ENCODE measurements at regions not wholly inside any gene's neighbourhood (a gene's known extent, or its start where the extent isn't known, plus 50 kb on each side); places are given as distances from the start of the nearest gene placed in this dataset.
"Not testable (repeated sequence)": the region's sequence is repeated elsewhere in the genome, so short reads cannot be mapped to it uniquely, and the experiment has no call there.

- DNase-seq, result peak in 1 of 2 experiments; percentile 57
Observed at GRCh38 chr13:78133511-78133910, 214.9 kb upstream of the EDNRB start.

GRCh38 chr13:78131811-78132210, 213.2 kb upstream of the EDNRB start:
- no peak for DNase-seq

- no peak for DNase-seq
Observed at GRCh38 chr13:78131346-78131745, 212.7 kb upstream of the EDNRB start.

DNA sequence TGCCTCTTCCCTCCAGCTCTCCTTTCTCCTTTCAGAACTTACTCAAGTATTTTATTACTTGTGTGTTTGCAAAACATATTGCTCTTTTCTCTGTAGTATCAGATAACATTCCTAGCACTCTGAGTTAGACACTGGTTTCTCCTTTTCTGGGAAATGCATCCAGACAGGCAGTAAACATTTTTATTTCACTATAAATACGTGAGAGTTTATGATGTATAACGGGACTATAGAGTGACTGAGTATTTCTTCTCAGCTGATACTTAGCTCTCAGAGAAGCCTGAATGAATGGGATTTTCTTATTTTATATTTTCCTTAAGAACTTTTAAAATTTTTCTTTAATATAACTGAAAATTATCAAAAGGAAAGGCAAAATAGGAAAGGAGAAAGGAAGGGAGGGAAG, 211.2 kb upstream of the EDNRB start:
- no peak for DNase-seq

DNA sequence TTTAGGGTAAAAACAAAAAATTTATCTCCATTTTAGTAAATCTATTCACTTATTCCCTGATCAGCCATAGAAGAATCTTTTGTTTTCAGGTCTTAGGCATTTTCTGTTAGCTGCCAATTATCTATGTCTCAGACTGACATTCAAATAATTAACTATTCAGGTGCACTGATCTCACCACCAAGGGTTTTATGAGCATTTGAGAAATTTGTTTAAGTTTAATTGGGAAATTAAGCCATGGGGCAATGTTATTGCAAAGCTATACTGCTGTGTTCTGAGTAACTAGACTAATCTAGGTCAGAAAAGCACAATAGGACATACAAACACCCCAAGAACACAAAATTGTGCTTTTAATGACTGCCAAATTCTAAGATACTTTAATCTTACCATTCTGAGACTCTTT, 210.7 kb upstream of the EDNRB start:
- DNase-seq, result no peak

DNA sequence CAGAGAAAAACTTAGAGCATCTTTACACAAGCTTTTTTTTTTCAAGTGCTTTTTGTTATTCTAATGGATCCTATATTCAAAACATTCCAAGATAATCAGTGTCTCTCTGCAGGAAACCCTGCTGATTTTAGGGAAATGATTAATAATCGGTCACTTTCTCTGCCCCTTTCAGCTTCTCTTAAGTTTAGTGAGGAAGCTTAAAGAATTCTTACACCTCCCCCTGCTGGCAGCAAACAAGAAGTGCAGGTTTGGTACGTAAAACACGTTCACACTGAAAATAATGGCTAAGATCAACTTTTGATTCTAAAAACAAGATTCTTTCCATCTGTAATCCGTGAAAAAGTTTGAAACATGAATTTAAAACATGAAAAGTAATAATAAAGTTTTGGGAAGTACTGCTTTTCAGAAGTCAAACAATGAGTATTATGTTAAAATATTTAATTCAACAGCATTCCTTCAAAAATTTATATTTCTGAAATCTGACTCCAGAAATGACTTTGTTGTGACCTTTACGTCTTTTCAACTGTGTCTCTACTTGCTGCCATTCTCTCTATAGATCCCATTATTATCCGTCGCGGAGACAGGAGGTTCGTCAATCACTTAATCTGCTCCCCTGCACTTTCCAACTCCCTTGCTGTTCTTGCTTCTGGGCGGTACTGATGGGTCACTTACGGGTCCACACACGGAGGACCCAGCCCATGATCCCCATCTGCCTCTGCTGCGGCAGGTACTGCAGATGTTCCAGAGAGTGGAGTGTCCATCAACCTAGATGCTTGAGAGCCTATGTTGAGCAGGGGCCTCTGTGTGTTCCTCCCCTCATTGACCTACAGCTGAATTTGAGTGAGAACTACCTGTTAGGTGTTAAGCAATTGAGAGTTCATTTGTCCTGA, 203.1 kb upstream of the EDNRB start:
- peak in 1 of 2 experiments; percentile 61 for DNase-seq

DNA sequence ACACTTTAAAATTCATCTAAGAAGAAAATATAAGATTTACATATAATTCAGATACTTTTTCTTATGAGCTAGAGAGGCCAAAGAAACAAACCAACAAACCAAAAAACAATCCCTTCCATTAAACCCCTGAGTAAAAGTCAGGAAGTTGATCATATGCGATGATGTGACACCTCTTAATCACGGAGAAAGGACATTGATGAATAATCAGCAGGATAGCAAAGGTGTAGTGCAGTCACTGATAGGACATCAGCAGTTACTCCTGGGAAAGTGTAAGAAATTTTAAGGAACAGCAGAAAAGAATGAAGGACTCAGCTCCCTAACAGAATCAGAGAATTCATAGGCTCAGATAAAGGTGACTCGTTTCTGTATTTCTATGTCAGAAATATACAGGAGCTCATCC, 202.4 kb upstream of the EDNRB start:
- no peak for DNase-seq

GRCh38 chr13:78120144-78120543, 201.5 kb upstream of the EDNRB start:
- DNase-seq, result not testable (repeated sequence)

- not testable (repeated sequence) for DNase-seq
Observed at GRCh38 chr13:78117070-78117469, 198.4 kb upstream of the EDNRB start.

GRCh38 chr13:78105656-78106055, 187.0 kb upstream of the EDNRB start:
- DNase-seq, result no peak

DNA sequence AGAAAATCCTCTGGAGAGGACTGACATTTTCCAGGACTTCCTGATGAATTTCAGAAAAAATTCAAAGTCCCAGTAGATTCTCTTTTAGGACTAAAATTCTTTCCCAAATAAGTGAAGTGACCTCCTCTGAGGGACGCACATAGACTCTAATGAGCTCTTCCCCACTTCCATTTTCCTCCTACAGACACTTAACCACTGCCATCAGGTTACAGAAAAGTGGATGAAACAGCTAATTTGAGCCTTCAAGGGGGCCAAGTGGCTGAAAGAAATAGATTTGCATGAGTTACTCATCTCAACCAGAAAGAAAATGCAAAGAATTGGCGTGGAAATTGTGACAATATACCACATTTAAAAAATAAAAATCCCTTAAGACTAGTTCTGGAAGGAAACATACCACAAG, 185.3 kb upstream of the EDNRB start:
- no peak for DNase-seq

DNA sequence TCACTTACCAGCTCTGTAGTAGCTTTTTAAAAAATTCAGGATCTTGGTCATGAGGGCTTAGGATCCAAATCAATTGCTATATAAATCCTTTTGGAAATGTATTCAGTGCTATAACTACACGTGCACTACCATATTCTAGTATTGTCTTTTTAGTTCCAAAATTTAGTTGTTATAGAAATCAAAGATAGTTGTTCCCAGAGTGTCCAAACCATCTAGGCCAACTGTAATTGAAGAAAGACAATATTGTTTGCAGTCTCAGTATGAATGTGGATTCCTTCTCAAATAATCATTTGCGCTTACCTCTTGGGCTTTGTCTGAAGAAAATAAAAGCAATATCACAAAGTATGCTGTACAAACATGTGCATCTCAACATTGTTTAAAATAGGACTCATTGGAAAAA, 184.1 kb upstream of the EDNRB start:
- no peak for DNase-seq

GRCh38 chr13:78102121-78102677, 183.6 kb upstream of the EDNRB start:
- DNase-seq, result no peak

DNA sequence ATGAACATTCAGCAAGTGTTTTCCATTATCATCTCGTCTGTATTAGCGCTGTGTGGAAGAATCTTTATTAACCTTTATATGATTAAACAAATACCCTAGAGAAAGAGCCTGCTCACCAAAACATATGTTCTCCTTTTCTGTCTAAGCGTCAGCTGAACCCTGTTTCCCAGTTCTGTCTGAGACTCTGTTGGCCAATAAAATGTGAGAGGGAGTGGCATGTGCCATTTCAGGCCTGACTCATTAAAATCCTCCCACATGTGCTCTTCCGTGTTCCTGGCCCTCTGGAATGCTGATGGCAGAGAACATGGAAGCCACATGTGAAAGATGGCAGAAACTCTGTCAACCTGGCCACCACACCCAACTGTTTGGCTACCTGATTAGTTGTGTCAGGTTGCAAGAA, 181.9 kb upstream of the EDNRB start:
- DNase-seq, result no peak

- DNase-seq, result no peak
Observed at GRCh38 chr13:78098249-78098648, 179.6 kb upstream of the EDNRB start.

DNA sequence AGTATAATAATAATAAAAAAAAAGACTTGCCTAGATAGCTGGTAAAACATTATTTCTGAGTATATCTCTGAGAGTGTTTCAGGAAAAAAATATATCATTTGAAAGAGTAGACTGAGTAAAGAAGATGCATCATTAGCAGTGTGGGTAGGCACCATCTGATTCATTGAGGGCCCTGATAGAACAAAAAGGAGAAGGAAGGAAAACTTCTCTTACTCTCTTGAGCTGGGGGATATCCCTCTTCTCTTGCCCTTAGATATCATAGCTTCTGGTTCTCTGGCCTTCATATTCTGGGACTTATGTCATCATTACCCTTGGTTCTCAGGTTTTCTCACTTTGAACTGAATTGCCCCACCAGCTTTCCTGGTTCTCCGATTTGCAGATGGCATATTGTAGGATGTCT, 177.6 kb upstream of the EDNRB start:
- DNase-seq, result no peak

GRCh38 chr13:78087966-78088678, 169.5 kb upstream of the EDNRB start:
- DNase-seq, result no peak

DNA sequence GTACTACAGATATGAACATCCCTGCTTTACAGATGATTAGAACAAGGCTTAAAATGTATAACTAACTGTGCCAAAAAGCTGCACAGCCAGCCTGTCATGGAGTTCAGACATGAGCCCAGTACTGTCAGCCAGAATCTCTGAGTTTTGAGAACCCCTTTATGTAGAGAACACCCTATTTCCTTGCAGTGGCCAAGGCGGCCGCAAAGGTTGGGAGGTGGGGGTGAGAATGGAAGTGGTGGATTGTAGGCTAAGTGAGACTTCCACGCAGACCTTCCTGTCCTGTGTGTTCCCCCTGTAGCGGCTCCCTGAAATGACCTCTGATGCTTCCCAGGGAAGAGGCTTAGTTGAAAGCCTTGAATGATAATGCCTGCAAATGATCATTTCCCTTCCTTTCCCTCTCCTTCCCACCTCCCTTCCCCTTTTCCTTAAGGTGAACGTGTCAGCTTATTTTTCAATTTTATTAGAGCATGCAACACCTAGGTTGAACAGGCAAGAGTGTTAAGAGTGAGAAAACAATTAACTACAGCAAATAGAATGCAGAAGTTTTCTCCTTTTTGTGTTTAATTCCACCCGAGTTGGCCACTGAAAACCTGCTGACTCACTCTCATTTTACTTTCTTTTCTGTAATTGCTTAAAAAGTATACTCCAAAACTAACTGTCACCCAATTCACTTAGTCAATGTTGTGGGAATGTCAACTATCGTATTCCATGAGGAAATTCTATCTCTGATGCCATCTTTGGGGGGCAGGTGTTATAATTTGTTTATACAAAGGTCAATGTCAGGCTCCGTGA, 167.0 kb upstream of the EDNRB start:
- no peak for DNase-seq

- no peak for DNase-seq
Observed at GRCh38 chr13:78084401-78084800, 165.8 kb upstream of the EDNRB start.

DNA sequence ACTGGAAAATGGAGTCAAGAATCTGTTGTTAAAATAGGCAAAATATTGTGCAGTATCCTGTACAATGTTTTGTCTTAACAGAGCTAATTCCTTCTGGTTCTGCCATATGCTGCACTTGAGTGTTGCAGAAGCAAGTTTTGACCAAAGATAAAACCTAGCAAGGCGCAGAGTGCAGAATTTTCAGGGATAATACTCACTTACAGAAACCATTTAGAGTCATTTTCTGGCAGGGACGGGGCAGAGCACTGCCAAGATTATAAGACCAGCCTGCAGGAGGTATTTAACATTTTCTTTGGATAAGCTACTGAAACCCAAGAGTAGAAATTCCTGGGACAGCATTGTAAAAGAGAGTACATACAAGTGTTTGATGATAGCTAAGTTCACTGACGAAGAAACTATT, 159.5 kb upstream of the EDNRB start:
- peak in 1 of 2 experiments; percentile 35 for DNase-seq

DNA sequence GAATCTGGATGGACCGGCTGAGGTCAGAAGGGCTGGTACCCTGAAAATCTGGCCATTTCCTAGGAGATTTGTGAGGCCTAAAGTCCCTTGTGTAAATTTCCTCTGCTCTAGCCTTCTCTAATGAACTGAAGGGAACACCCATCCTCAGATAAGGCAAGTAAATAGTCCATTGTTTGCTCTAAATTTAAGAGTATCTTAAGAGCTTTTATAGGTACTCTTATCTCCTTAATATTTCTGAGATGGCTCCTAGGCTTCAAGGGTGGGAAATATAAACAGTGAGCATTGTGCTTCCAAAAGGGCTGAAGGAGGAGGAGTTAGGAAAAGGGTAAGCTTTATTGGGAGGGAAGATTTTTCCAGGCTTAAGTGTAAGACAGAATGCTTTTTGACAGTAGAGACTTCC, 148.7 kb upstream of the EDNRB start:
- no peak for DNase-seq

- DNase-seq, result no peak
Observed at GRCh38 chr13:78065141-78065540, 146.5 kb upstream of the EDNRB start.

GRCh38 chr13:78061806-78062205, 143.2 kb upstream of the EDNRB start:
- DNase-seq, result no peak

All from NCI-H524 (cell line).